Testis (tissue), 2 donors: ENCODE measurements at regions not wholly inside any gene's neighbourhood (a gene's known extent, or its start where the extent isn't known, plus 50 kb on each side); places are given as distances from the start of the nearest gene placed in this dataset.

Experiments used
- DNase-seq: peaks from one replicate; pipeline ENCODE4 v3.0.0-alpha.2; 2019
- H3K27ac ChIP-seq, 2 donors: fragments of 200-600 bp; sonication (generic); one replicate each; pipeline ENCODE4 v1.5.1; 2019
- H3K27me3 ChIP-seq: fragments of 200-600 bp; sonication (generic); one replicate; pipeline ENCODE4 v1.5.1; 2019
- H3K36me3 ChIP-seq: fragments of 200-600 bp; sonication (generic); one replicate; pipeline ENCODE4 v1.5.1; 2017; ENCODE audit warnings: low read depth; ENCODE audit errors: missing control alignments
- H3K4me1 ChIP-seq: fragments of 200-600 bp; sonication (generic); one replicate; pipeline ENCODE4 v1.5.1; 2019
- H3K4me3 ChIP-seq, 2 donors: fragments of 200-600 bp; sonication (generic); one replicate each; pipeline ENCODE4 v1.5.1; 2017 to 2019
- H3K9me3 ChIP-seq: fragments of 200-600 bp; sonication (generic); one replicate; pipeline ENCODE4 v1.5.1; 2017
- POLR2A ChIP-seq: fragments of 450-650 bp; IDR thresholded peaks from one replicate; pipeline ENCODE4 v1.6.1; 2017; ENCODE audit warnings: antibody characterized with exemption, mild to moderate bottlenecking, moderate library complexity
- WGBS, 2 donors: methylation state at CpG; one replicate each; pipeline ENCODE4 v1.1.5; 2018; 5-methylcytosine and 5-hydroxymethylcytosine counted together
- intact Hi-C: fragments of 100-400 bp; cut with DNase I; formaldehyde crosslinking; loops from one replicate; pipeline ENCODE4 v1.15.1; 2023; ENCODE audit warnings: low total_unique reads
- TF ChIP-seq, protein P1 (sequence below), 3 experiments: fragments of 450-650 bp in 2 of 3; fragments of 200-600 bp in 1 of 3; sonication (generic) in 1 of 3; IDR thresholded peaks; one replicate each; pipeline ENCODE4 v1.5.1; 2016 to 2019; ENCODE audit warnings: antibody characterized with exemption in 3 of 3, mild to moderate bottlenecking in 2 of 3, moderate library complexity in 1 of 3

DNA sequence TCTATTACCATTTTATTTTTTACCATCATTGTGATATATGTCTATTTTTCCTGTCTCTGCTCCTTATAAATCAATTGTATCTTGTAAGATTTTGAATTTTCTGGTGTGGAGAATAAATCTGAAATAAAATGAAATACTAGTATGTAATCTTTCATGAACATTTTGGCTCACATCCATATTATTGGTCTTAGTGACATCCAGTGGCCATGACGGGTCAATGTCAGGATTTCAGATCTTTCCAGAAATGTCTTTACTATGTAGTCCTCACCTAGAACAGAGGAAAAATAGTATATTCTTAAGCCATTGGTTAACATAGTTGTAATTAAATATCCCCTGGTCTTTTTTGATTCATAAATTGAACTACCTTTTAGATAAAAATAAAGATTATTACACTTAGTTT, 109.8 kb upstream of the GPC6 start:
- H3K27ac ChIP-seq = no peak overlapping the region
- no peaks in the 10 kb centered on the region for H3K4me1 ChIP-seq
- no peaks in the 10 kb centered on the region for H3K27me3 ChIP-seq
- DNase-seq = no peak
- TF ChIP-seq, protein P1, sequence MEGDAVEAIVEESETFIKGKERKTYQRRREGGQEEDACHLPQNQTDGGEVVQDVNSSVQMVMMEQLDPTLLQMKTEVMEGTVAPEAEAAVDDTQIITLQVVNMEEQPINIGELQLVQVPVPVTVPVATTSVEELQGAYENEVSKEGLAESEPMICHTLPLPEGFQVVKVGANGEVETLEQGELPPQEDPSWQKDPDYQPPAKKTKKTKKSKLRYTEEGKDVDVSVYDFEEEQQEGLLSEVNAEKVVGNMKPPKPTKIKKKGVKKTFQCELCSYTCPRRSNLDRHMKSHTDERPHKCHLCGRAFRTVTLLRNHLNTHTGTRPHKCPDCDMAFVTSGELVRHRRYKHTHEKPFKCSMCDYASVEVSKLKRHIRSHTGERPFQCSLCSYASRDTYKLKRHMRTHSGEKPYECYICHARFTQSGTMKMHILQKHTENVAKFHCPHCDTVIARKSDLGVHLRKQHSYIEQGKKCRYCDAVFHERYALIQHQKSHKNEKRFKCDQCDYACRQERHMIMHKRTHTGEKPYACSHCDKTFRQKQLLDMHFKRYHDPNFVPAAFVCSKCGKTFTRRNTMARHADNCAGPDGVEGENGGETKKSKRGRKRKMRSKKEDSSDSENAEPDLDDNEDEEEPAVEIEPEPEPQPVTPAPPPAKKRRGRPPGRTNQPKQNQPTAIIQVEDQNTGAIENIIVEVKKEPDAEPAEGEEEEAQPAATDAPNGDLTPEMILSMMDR (IDR thresholded peaks at IDR 0.05) = no peak
- no peak for TF ChIP-seq POLR2A
- no peaks in the 10 kb centered on the region for H3K36me3 ChIP-seq
- intact Hi-C loops = no loop called here
- H3K9me3 ChIP-seq = no peaks in the 10 kb centered on the region
- H3K4me3 ChIP-seq = no peak overlapping the region
- 81 to 90% methylated on average over 1 of the region's 1 CpG for WGBS, 2 donors

DNA sequence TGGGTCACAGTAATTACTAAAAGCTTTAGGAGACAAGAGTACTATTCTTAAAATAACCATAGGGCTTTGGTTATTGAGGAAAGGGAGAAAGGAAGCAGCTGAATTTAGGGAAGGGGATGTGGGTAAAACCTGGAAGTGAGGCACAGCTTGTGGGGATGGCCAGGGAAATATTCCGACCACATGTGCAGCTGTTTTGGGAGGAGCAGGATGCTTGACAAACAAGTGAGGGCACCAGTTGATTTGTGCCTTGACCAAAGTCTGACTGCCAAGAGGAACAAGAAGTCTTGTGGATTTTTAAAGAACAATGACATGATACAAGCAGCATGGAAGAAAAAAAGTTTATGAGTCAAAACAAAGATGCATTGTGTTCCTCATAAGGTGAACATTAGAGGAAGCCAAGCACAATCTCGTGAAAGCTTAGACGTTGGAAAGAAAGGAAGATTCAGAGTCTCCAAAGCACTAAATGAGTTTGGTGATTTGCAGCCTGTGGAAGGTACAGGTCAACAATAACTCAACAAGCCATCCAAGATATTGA, 108.5 kb upstream of the GPC6 start:
- intact Hi-C loops = no loop called here

DNA sequence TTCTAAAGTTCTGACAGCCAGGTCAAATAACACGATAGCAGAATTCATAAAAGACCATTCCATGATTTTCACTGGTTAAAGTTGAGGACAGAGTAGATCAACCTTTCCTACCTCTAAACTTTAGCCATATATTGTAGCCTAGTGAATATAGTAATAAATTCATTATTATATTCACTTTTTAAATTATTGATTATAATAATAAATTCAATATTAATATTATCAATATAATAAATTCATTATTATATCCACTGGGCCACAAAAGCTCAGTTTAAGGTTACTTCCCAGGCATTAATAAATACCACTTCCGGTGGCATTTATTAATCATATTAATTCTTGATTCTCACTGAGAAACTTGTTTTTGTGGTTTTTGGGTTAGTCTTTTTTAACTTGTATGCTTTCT, 85.7 kb upstream of the GPC6 start:
- Histone ChIP-seq H3K9me3 (no peaks in the 10 kb centered on the region), H3K4me1 (no peaks in the 10 kb centered on the region), H3K27ac (no peak overlapping the region), H3K27me3 (no peaks in the 10 kb centered on the region), H3K36me3 (no peaks in the 10 kb centered on the region), H3K4me3 (no peak overlapping the region)
- no peak for DNase-seq
- intact Hi-C loops = no loop called here
- WGBS, 2 donors = 90 to 98% methylated on average over 2 of the region's 2 CpGs
- no peak for TF ChIP-seq POLR2A
- TF ChIP-seq, protein P1 (IDR thresholded peaks at IDR 0.05) = no peak

More for the DNA sequence above, 108.5 kb upstream of the GPC6 start:
- H3K27me3 ChIP-seq = no peaks in the 10 kb centered on the region
- WGBS, 2 donors = 44 to 55% methylated on average over 3 of the region's 3 CpGs
- H3K27ac ChIP-seq = no peak overlapping the region
- no peaks in the 10 kb centered on the region for H3K36me3 ChIP-seq
- no peaks in the 10 kb centered on the region for H3K4me1 ChIP-seq
- TF ChIP-seq, protein P1 (IDR thresholded peaks at IDR 0.05) = no peak
- TF ChIP-seq POLR2A = no peak
- DNase-seq = no peak
- no peaks in the 10 kb centered on the region for H3K9me3 ChIP-seq
- H3K4me3 ChIP-seq = no peak overlapping the region

DNA sequence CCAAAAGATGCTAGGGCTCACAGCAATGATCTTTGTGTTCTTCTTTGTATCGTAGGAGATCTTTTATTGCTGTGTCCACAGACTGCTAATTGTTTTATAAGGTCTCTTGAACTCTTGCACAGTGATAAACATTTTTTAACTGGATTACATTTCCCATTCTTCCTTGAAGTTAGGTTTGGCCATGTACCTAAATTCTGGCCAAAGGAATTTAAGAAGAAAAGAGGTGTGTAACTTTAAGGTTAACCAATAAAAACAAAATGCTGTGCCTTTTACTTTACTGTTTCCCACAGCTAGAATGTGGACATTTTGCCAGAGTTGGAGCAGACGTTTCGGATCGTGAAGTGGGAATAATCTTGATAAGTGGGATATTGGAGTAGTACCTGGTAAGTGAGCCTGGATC, 82.6 kb upstream of the GPC6 start:
- Histone ChIP-seq H3K4me1 (no peaks in the 10 kb centered on the region), H3K4me3 (no peak overlapping the region), H3K36me3 (no peaks in the 10 kb centered on the region), H3K27me3 (no peaks in the 10 kb centered on the region), H3K27ac (no peak overlapping the region), H3K9me3 (no peaks in the 10 kb centered on the region)
- intact Hi-C loops = no loop called here
- TF ChIP-seq, protein P1 (IDR thresholded peaks at IDR 0.05) = no peak
- no peak for TF ChIP-seq POLR2A
- WGBS, 2 donors = 59 to 70% methylated on average over 4 of the region's 4 CpGs
- no peak for DNase-seq

DNA sequence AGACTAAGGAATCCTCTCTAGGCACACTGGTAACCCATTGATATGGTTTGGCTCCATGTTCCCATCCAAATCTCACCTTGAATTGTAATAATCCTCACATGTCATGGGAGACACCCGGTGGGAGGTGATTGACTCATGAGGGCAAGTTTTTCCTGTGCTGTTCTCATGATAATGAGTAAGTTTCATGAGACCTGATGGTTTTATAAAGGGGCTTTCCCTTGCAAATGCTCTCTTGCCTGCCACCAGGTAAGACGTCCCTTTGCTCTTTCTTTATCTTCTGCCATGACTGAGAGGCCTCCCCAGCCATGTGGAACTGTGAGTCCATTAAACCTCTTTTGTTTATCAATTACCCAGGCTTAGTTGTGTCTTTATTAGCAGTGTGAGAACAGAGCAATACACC, 81.4 kb upstream of the GPC6 start:
- H3K27me3 ChIP-seq = no peaks in the 10 kb centered on the region
- H3K27ac ChIP-seq = no peak overlapping the region
- no peaks in the 10 kb centered on the region for H3K4me1 ChIP-seq
- no peak for DNase-seq
- H3K4me3 ChIP-seq = no peak overlapping the region
- WGBS, 2 donors = 82 to 86% methylated on average over 2 of the region's 2 CpGs
- H3K36me3 ChIP-seq = no peaks in the 10 kb centered on the region
- intact Hi-C loops = no loop called here
- TF ChIP-seq, protein P1 (IDR thresholded peaks at IDR 0.05) = no peak
- TF ChIP-seq POLR2A = no peak
- H3K9me3 ChIP-seq = no peaks in the 10 kb centered on the region
